ENCODE measurements at regions not wholly inside any gene's neighbourhood (a gene's known extent, or its start where the extent isn't known, plus 50 kb on each side); places are given as distances from the start of the nearest gene placed in this dataset.

DNA sequence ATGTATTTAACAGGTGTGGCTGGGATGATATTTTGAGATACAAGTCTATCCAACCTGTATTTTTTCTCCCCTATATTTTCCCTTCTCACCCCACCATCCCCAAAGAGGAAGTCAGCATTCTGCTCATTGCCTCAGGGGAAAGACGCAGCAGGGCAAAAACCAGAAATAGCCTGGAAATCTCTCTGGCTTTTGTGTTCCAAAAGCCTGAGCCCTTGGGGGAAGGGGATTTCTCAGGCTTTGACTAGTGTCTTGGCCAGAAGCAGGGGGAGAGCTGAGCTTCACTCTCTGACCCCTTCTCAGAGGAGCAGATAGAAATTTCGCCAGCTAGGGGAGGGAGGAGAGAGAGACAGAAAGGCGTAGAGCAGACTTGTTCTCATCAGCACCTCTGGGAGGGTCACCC is 244.7 kb downstream of the RRAGC start:
- TF ChIP-seq, protein P1, sequence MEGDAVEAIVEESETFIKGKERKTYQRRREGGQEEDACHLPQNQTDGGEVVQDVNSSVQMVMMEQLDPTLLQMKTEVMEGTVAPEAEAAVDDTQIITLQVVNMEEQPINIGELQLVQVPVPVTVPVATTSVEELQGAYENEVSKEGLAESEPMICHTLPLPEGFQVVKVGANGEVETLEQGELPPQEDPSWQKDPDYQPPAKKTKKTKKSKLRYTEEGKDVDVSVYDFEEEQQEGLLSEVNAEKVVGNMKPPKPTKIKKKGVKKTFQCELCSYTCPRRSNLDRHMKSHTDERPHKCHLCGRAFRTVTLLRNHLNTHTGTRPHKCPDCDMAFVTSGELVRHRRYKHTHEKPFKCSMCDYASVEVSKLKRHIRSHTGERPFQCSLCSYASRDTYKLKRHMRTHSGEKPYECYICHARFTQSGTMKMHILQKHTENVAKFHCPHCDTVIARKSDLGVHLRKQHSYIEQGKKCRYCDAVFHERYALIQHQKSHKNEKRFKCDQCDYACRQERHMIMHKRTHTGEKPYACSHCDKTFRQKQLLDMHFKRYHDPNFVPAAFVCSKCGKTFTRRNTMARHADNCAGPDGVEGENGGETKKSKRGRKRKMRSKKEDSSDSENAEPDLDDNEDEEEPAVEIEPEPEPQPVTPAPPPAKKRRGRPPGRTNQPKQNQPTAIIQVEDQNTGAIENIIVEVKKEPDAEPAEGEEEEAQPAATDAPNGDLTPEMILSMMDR (conservative IDR thresholded peaks at IDR 0.05 in 1 of 2, IDR thresholded peaks at IDR 0.05 in 1 of 2; ENCODE audit: low read depth in 1 of 2, low read length in 2 of 2): no peak
- TF ChIP-seq EZH2 (IDR thresholded peaks at IDR 0.05; ENCODE audit: low read length, missing control alignments): no peak

All from fibroblast of lung (primary cell).